Skeletal muscle satellite cell (primary cell): ENCODE measurements at regions not wholly inside any gene's neighbourhood (a gene's known extent, or its start where the extent isn't known, plus 50 kb on each side); places are given as distances from the start of the nearest gene placed in this dataset.

Experiments used
- H3K27me3 ChIP-seq: 2 replicates; pipeline ENCODE4 v1.7.0; 2013; ENCODE audit warnings: low read length; ENCODE audit not compliant: control insufficient read depth, insufficient read depth
- H3K36me3 ChIP-seq: 2 replicates; pipeline ENCODE4 v1.7.0; 2013; ENCODE audit warnings: mild to moderate bottlenecking, control low read depth, low read length; ENCODE audit not compliant: insufficient read depth
- H3K4me1 ChIP-seq: 2 replicates; pipeline ENCODE4 v1.7.0; 2013; ENCODE audit warnings: low read length; ENCODE audit not compliant: control insufficient read depth, insufficient read depth
- H3K4me2 ChIP-seq: 2 replicates; pipeline ENCODE4 v1.7.0; 2013; ENCODE audit warnings: mild to moderate bottlenecking, low read length
- H3K4me3 ChIP-seq: 2 replicates; pipeline ENCODE4 v1.7.0; 2013; ENCODE audit warnings: low read length
- H3K9ac ChIP-seq: 2 replicates; pipeline ENCODE4 v1.7.0; 2013; ENCODE audit warnings: mild to moderate bottlenecking, low read depth, low read length, moderate library complexity
- H3K9me3 ChIP-seq: replicated peaks from 2 replicates; pipeline ENCODE4 v1.7.0; 2013; ENCODE audit warnings: mild to moderate bottlenecking, control low read depth, low read length

DNA sequence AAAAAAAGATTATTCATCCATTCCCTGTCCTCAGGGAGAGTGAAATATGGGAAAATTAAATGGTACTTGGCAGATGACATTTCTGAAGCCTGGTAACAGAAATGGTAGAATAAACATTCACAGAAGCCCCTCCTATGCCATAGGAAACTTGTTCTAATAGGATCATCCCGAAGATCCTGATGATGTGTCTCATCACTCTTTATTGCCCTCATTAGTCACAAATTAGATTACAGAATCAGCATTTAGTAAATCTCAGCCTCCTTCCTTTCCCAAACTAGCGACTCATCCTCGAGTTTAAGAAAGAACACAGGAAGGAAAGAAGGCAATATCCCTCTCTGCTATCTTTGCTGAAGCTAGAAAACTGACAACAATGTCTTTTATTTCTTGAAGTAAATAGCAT, 154.4 kb downstream of the TMEM200A start:
- H3K4me1 ChIP-seq = no peaks in the 10 kb centered on the region
- no peak overlapping the region for H3K4me2 ChIP-seq
- H3K27me3 ChIP-seq = no peaks in the 10 kb centered on the region
- no peaks in the 10 kb centered on the region for H3K36me3 ChIP-seq
- no peak overlapping the region for H3K9ac ChIP-seq
- H3K9me3 ChIP-seq = no peaks in the 10 kb centered on the region
- no peak overlapping the region for H3K4me3 ChIP-seq

- Histone ChIP-seq H3K27me3 (no peaks in the 10 kb centered on the region), H3K9me3 (no peaks in the 10 kb centered on the region), H3K4me3 (no peak overlapping the region), H3K4me1 (no peaks in the 10 kb centered on the region), H3K9ac (no peak overlapping the region), H3K36me3 (no peaks in the 10 kb centered on the region), H3K4me2 (no peak overlapping the region)
These were observed 155.0 kb downstream of the TMEM200A start for GRCh38 chr6:130520801-130521200.

- no peaks in the 10 kb centered on the region for H3K4me1 ChIP-seq
- H3K9ac ChIP-seq = no peak overlapping the region
- no peak overlapping the region for H3K4me3 ChIP-seq
- H3K9me3 ChIP-seq = no peaks in the 10 kb centered on the region
- H3K27me3 ChIP-seq = no peaks in the 10 kb centered on the region
- H3K36me3 ChIP-seq = no peaks in the 10 kb centered on the region
- H3K4me2 ChIP-seq = no peak overlapping the region
These were observed 158.7 kb downstream of the TMEM200A start for GRCh38 chr6:130524552-130524951.

GRCh38 chr6:130525408-130525807, 159.6 kb downstream of the TMEM200A start:
- Histone ChIP-seq H3K9ac (no peak overlapping the region), H3K4me1 (no peaks in the 10 kb centered on the region), H3K27me3 (no peaks in the 10 kb centered on the region), H3K4me2 (no peak overlapping the region), H3K36me3 (no peaks in the 10 kb centered on the region), H3K9me3 (no peaks in the 10 kb centered on the region), H3K4me3 (no peak overlapping the region)

- H3K4me3 ChIP-seq = no peak overlapping the region
- no peak overlapping the region for H3K4me2 ChIP-seq
- H3K9ac ChIP-seq = no peak overlapping the region
- no peaks in the 10 kb centered on the region for H3K36me3 ChIP-seq
- H3K27me3 ChIP-seq = no peaks in the 10 kb centered on the region
- no peaks in the 10 kb centered on the region for H3K4me1 ChIP-seq
- H3K9me3 ChIP-seq = no peaks in the 10 kb centered on the region
These were observed 160.6 kb downstream of the TMEM200A start for GRCh38 chr6:130526466-130526865.

GRCh38 chr6:130527173-130527572, 161.4 kb downstream of the TMEM200A start:
- Histone ChIP-seq H3K9ac (no peak overlapping the region), H3K36me3 (no peaks in the 10 kb centered on the region), H3K4me2 (no peak overlapping the region), H3K4me1 (no peaks in the 10 kb centered on the region), H3K9me3 (no peaks in the 10 kb centered on the region), H3K27me3 (no peaks in the 10 kb centered on the region), H3K4me3 (no peak overlapping the region)

- Histone ChIP-seq H3K4me3 (no peak overlapping the region), H3K4me2 (no peak overlapping the region), H3K4me1 (no peaks in the 10 kb centered on the region), H3K9ac (no peak overlapping the region), H3K27me3 (no peaks in the 10 kb centered on the region), H3K36me3 (no peaks in the 10 kb centered on the region), H3K9me3 (no peaks in the 10 kb centered on the region)
These were observed 163.8 kb downstream of the TMEM200A start for GRCh38 chr6:130529569-130530149.

DNA sequence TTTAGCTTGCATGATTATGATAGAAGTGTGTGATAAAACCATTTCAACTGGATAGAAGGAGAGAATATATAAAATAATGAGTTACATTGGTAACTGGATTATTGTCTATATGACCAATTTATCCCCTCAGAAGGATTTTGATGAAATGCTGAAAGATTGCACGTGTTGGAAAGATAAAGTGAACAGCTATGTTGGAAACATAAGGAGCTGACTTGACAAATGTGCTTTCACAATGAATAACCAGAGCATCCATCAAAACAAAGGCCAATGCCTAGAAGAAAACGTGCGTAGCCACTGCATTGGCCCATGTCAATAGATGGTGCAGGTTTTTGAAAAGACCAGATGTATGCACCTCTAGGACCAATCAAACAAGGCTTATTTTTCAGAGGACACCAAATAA, 168.8 kb downstream of the TMEM200A start:
- Histone ChIP-seq H3K9ac (no peak overlapping the region), H3K4me3 (no peak overlapping the region), H3K36me3 (no peaks in the 10 kb centered on the region), H3K9me3 (no peaks in the 10 kb centered on the region), H3K27me3 (no peaks in the 10 kb centered on the region), H3K4me1 (no peaks in the 10 kb centered on the region), H3K4me2 (no peak overlapping the region)

- Histone ChIP-seq H3K4me1 (no peaks in the 10 kb centered on the region), H3K9me3 (no peaks in the 10 kb centered on the region), H3K4me2 (no peak overlapping the region), H3K4me3 (no peak overlapping the region), H3K36me3 (no peaks in the 10 kb centered on the region), H3K9ac (no peak overlapping the region), H3K27me3 (no peaks in the 10 kb centered on the region)
These were observed 169.4 kb downstream of the TMEM200A start for GRCh38 chr6:130535242-130535641.

GRCh38 chr6:130537447-130537846, 171.6 kb downstream of the TMEM200A start:
- Histone ChIP-seq H3K36me3 (no peaks in the 10 kb centered on the region), H3K4me2 (no peak overlapping the region), H3K27me3 (no peaks in the 10 kb centered on the region), H3K9ac (no peak overlapping the region), H3K4me3 (no peak overlapping the region), H3K4me1 (no peaks in the 10 kb centered on the region), H3K9me3 (no peaks in the 10 kb centered on the region)

GRCh38 chr6:130547723-130548122, 181.9 kb downstream of the TMEM200A start:
- H3K36me3 ChIP-seq = no peaks in the 10 kb centered on the region
- no peak overlapping the region for H3K4me2 ChIP-seq
- H3K9me3 ChIP-seq = no peaks in the 10 kb centered on the region
- no peaks in the 10 kb centered on the region for H3K27me3 ChIP-seq
- H3K4me1 ChIP-seq = no peaks in the 10 kb centered on the region
- no peak overlapping the region for H3K4me3 ChIP-seq
- H3K9ac ChIP-seq = no peak overlapping the region

DNA sequence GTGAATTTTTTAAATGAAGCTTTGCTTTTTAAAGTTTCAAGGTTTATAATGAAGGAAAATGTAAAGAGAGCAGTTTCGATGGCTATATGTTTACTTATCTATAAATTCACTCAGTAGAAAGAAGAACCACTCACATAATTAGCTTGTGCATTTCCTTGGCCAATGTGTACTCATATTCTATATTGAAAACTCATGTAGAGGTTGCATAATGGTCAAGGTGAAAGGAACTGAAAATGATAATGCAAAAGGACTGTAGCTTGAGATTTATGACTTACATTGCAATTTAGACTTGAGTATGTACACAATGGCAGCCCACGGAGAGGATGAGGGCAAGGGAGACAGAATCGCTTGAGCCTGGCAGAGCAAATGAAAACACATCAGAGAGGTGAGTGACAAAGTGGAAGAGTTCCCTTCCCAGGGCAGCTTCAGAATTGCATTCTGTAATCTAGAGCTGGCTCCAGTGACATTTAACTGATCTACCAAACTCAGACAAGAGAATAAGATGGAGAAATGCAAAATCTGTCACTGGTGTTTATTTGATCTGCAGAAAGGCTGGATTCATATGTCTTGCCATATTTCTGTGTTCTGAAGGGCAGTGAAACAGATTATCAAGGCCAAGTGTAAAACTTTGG, 191.8 kb downstream of the TMEM200A start:
- Histone ChIP-seq H3K27me3 (no peaks in the 10 kb centered on the region), H3K4me3 (no peak overlapping the region), H3K9me3 (no peaks in the 10 kb centered on the region), H3K9ac (no peak overlapping the region), H3K36me3 (no peaks in the 10 kb centered on the region), H3K4me2 (no peak overlapping the region), H3K4me1 (peaks cover 9% of the 10 kb centered on the region)
